Stomach (tissue), 4 donors: ENCODE measurements at regions not wholly inside any gene's neighbourhood (a gene's known extent, or its start where the extent isn't known, plus 50 kb on each side); places are given as distances from the start of the nearest gene placed in this dataset.

ENCODE experiments used
- EP300 ChIP-seq: sonication (generic); formaldehyde crosslinking; IDR thresholded peaks from one replicate; pipeline ENCODE4 v1.6.1; 2017; ENCODE audit warnings: antibody characterized with exemption
- POLR2A ChIP-seq, 4 donors: fragments of 450-650 bp; IDR thresholded peaks; one replicate each; pipeline ENCODE4 v1.6.1; 2016; ENCODE audit warnings: antibody characterized with exemption in 4 of 4, control low read depth in 2 of 4, mild to moderate bottlenecking in 1 of 4, moderate library complexity in 1 of 4
- POLR2AphosphoS5 ChIP-seq, 3 donors: sonication (generic); formaldehyde crosslinking; IDR thresholded peaks; one replicate each; pipeline ENCODE4 v1.6.1; 2016; ENCODE audit warnings: antibody characterized with exemption in 3 of 3
- TF ChIP-seq, protein P1 (sequence below), 7 experiments: fragments of 450-650 bp in 4 of 7; fragments of 200-600 bp in 3 of 7; sonication (generic) in 3 of 7; IDR thresholded peaks; one replicate each; pipeline ENCODE4 v1.5.1; 2016 to 2019; ENCODE audit warnings: antibody characterized with exemption in 7 of 7, control low read depth in 2 of 7, mild to moderate bottlenecking in 1 of 7

DNA sequence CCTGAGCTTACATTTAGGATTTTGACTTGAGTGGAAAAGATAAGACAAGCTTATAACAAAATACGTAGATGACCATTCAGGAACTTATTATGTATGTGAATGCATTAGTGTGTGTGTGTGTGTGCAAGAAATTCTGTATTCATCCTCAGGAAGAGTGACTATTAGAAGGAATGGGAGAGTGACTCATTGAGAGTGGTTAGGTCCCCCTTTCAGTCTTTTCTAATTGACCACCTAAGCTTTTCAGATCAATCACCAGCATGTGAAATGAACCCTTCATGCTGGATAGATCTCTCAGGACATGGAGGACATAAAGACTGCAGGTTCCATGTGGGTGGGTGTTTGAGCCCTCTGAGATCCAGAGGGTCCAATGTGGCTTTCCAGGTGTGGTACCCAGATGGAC is 153.5 kb downstream of the MBL2 start:
- TF ChIP-seq, protein P1, sequence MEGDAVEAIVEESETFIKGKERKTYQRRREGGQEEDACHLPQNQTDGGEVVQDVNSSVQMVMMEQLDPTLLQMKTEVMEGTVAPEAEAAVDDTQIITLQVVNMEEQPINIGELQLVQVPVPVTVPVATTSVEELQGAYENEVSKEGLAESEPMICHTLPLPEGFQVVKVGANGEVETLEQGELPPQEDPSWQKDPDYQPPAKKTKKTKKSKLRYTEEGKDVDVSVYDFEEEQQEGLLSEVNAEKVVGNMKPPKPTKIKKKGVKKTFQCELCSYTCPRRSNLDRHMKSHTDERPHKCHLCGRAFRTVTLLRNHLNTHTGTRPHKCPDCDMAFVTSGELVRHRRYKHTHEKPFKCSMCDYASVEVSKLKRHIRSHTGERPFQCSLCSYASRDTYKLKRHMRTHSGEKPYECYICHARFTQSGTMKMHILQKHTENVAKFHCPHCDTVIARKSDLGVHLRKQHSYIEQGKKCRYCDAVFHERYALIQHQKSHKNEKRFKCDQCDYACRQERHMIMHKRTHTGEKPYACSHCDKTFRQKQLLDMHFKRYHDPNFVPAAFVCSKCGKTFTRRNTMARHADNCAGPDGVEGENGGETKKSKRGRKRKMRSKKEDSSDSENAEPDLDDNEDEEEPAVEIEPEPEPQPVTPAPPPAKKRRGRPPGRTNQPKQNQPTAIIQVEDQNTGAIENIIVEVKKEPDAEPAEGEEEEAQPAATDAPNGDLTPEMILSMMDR (IDR thresholded peaks at IDR 0.05) = no peak
- TF ChIP-seq POLR2A (IDR thresholded peaks at IDR 0.05) (no peak), EP300 (no peak), POLR2AphosphoS5 (IDR thresholded peaks at IDR 0.05) (no peak)
